SK-N-SH treated with all-trans-retinoic acid at 6 μM for 48 hours (cell line): ENCODE measurements at regions not wholly inside any gene's neighbourhood (a gene's known extent, or its start where the extent isn't known, plus 50 kb on each side); places are given as distances from the start of the nearest gene placed in this dataset.

Experiments
- ATAC-seq: fragments of 200-7000 bp; cut with Tn5 transposase; 3 replicates; pipeline ENCODE4 v1.9.1; 2020; ENCODE audit warnings: mild to moderate bottlenecking, moderate library complexity
- ARNTL ChIP-seq: fragments of 450-650 bp; formaldehyde crosslinking; IDR thresholded peaks from 2 replicates; pipeline ENCODE4 v1.5.0; 2020; ENCODE audit warnings: low read depth, mild to moderate bottlenecking, moderate library complexity, borderline replicate concordance
- BACH2 ChIP-seq: fragments of 250-450 bp; sonication (Bioruptor Pico); IDR thresholded peaks from 2 replicates; pipeline ENCODE4 v1.9.0; 2021; ENCODE audit warnings: mild to moderate bottlenecking, borderline replicate concordance
- CSDC2 ChIP-seq: fragments of 250-450 bp; sonication (Bioruptor Pico); IDR thresholded peaks from 2 replicates; pipeline ENCODE4 v1.5.0; 2020; ENCODE audit warnings: mild to moderate bottlenecking, moderate library complexity
- ESRRG ChIP-seq: fragments of 250-450 bp; sonication (Bioruptor Pico); IDR thresholded peaks from 2 replicates; pipeline ENCODE4 v1.6.1; 2021; ENCODE audit warnings: mild to moderate bottlenecking
- GLIS3 ChIP-seq: fragments of 250-450 bp; sonication (Bioruptor Pico); IDR thresholded peaks from 2 replicates; pipeline ENCODE4 v1.5.0; 2020; ENCODE audit warnings: mild to moderate bottlenecking, moderate library complexity
- ISL1 ChIP-seq: fragments of 250-450 bp; sonication (Bioruptor Pico); IDR thresholded peaks from 2 replicates; pipeline ENCODE4 v2.1.2; 2022; ENCODE audit warnings: mild to moderate bottlenecking, moderate library complexity
- OSR1 ChIP-seq: fragments of 250-450 bp; sonication (Bioruptor Pico); IDR thresholded peaks from 2 replicates; pipeline ENCODE4 v1.8.0; 2022; ENCODE audit warnings: moderate library complexity, mild to moderate bottlenecking, inconsistent platforms
- PPARA ChIP-seq: fragments of 250-450 bp; sonication (Bioruptor Pico); IDR thresholded peaks from 2 replicates; pipeline ENCODE4 v1.5.0; 2020; ENCODE audit warnings: mild to moderate bottlenecking, borderline replicate concordance
- RARB ChIP-seq: fragments of 250-450 bp; sonication (Bioruptor Pico); IDR thresholded peaks from 2 replicates; pipeline ENCODE4 v1.8.0; 2021; ENCODE audit warnings: mild to moderate bottlenecking, moderate library complexity
- SNAI2 ChIP-seq: fragments of 250-450 bp; sonication (Bioruptor Pico); IDR thresholded peaks from 2 replicates; pipeline ENCODE4 v1.5.0; 2020; ENCODE audit warnings: mild to moderate bottlenecking, moderate library complexity
- TCF4 ChIP-seq: fragments of 250-450 bp; sonication (Bioruptor Pico); IDR thresholded peaks from 2 replicates; pipeline ENCODE4 v1.8.0; 2021; ENCODE audit warnings: mild to moderate bottlenecking, moderate library complexity, borderline replicate concordance
- TOX ChIP-seq: fragments of 250-450 bp; sonication (Bioruptor Pico); IDR thresholded peaks from 2 replicates; pipeline ENCODE4 v1.8.0; 2021; ENCODE audit warnings: mild to moderate bottlenecking, moderate library complexity, borderline replicate concordance
- ZC3H10 ChIP-seq: fragments of 250-450 bp; sonication (Bioruptor Pico); IDR thresholded peaks from 2 replicates; pipeline ENCODE4 v1.5.1; 2021; ENCODE audit warnings: mild to moderate bottlenecking, moderate library complexity
- ZFP3 ChIP-seq: fragments of 250-450 bp; sonication (Bioruptor Pico); IDR thresholded peaks from 2 replicates; pipeline ENCODE4 v1.5.0; 2020; ENCODE audit warnings: mild to moderate bottlenecking, moderate library complexity
- ZFP30 ChIP-seq: fragments of 450-650 bp; formaldehyde crosslinking; IDR thresholded peaks from 2 replicates; pipeline ENCODE4 v1.5.0; 2022; ENCODE audit warnings: mild to moderate bottlenecking, moderate library complexity
- ZNF565 ChIP-seq: fragments of 450-650 bp; formaldehyde crosslinking; conservative IDR thresholded peaks from 2 replicates; pipeline ENCODE4 v1.5.0; 2020; ENCODE audit warnings: low read depth, mild to moderate bottlenecking, moderate library complexity
- ZNF70 ChIP-seq: fragments of 450-650 bp; formaldehyde crosslinking; IDR thresholded peaks from 2 replicates; pipeline ENCODE4 v1.5.0; 2020; ENCODE audit warnings: mild to moderate bottlenecking, moderate library complexity
- ZNF8 ChIP-seq: fragments of 450-650 bp; formaldehyde crosslinking; IDR thresholded peaks from 2 replicates; pipeline ENCODE4 v1.5.0; 2020; ENCODE audit warnings: mild to moderate bottlenecking, moderate library complexity
- TF ChIP-seq, protein P1 (sequence below): fragments of 250-450 bp; sonication (Bioruptor Pico); IDR thresholded peaks from 2 replicates; pipeline ENCODE4 v1.8.0; 2021; ENCODE audit warnings: low read depth, mild to moderate bottlenecking, moderate library complexity, borderline replicate concordance
- TF ChIP-seq, protein P2 (sequence below): fragments of 250-450 bp; sonication (Bioruptor Pico); IDR thresholded peaks from 2 replicates; pipeline ENCODE4 v1.5.1; 2020; ENCODE audit warnings: low read depth, mild to moderate bottlenecking, moderate library complexity
- TF ChIP-seq, protein P3 (sequence below): fragments of 250-450 bp; sonication (Bioruptor Pico); IDR thresholded peaks from 2 replicates; pipeline ENCODE4 v1.5.1; 2021; ENCODE audit warnings: mild to moderate bottlenecking, moderate library complexity
- TF ChIP-seq, protein P4 (sequence below): fragments of 250-450 bp; sonication (Bioruptor Pico); IDR thresholded peaks from 2 replicates; pipeline ENCODE4 v1.5.0; 2020; ENCODE audit warnings: mild to moderate bottlenecking, moderate library complexity

DNA sequence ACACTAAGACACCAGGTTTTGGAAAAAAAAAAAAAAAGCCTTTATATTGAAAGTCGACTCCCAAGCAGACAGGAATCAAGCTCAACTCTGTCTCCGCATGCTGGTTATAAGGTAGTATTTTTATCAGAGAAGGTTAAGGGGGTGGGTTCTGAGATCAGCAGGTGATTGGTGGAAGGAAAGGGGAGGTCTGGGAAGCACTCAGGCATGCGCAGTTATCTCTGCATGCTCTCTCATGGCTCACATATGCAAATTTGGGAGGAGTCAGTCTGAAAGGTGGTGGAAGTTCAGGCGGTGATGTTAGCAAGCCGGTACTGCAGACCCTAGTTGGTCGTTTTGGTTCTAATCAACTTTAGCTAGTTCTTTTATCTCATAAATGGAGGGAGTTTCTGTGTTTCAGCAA, 357.6 kb upstream of the C16orf82 start:
- TF ChIP-seq, protein P1, sequence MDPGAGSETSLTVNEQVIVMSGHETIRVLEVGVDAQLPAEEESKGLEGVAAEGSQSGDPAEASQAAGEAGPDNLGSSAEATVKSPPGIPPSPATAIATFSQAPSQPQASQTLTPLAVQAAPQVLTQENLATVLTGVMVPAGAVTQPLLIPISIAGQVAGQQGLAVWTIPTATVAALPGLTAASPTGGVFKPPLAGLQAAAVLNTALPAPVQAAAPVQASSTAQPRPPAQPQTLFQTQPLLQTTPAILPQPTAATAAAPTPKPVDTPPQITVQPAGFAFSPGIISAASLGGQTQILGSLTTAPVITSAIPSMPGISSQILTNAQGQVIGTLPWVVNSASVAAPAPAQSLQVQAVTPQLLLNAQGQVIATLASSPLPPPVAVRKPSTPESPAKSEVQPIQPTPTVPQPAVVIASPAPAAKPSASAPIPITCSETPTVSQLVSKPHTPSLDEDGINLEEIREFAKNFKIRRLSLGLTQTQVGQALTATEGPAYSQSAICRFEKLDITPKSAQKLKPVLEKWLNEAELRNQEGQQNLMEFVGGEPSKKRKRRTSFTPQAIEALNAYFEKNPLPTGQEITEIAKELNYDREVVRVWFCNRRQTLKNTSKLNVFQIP (CRISPR knock-in tag): no peak
- TF ChIP-seq ARNTL (no peak), ESRRG (CRISPR knock-in tag) (no peak), BACH2 (CRISPR knock-in tag) (no peak), OSR1 (CRISPR knock-in tag) (no peak), ISL1 (no peak), SNAI2 (CRISPR knock-in tag) (no peak), GLIS3 (CRISPR knock-in tag) (no peak), TOX (no peak), ZNF565 (CRISPR knock-in tag) (no peak), RARB (no peak)
- TF ChIP-seq, protein P2, sequence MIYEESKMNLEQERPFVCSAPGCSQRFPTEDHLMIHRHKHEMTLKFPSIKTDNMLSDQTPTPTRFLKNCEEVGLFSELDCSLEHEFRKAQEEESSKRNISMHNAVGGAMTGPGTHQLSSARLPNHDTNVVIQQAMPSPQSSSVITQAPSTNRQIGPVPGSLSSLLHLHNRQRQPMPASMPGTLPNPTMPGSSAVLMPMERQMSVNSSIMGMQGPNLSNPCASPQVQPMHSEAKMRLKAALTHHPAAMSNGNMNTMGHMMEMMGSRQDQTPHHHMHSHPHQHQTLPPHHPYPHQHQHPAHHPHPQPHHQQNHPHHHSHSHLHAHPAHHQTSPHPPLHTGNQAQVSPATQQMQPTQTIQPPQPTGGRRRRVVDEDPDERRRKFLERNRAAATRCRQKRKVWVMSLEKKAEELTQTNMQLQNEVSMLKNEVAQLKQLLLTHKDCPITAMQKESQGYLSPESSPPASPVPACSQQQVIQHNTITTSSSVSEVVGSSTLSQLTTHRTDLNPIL (CRISPR knock-in tag): no peak
- TF ChIP-seq, protein P3, sequence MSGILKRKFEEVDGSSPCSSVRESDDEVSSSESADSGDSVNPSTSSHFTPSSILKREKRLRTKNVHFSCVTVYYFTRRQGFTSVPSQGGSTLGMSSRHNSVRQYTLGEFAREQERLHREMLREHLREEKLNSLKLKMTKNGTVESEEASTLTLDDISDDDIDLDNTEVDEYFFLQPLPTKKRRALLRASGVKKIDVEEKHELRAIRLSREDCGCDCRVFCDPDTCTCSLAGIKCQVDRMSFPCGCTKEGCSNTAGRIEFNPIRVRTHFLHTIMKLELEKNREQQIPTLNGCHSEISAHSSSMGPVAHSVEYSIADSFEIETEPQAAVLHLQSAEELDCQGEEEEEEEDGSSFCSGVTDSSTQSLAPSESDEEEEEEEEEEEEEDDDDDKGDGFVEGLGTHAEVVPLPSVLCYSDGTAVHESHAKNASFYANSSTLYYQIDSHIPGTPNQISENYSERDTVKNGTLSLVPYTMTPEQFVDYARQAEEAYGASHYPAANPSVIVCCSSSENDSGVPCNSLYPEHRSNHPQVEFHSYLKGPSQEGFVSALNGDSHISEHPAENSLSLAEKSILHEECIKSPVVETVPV (CRISPR knock-in tag): no peak
- TF ChIP-seq, all 23 proteins: peak for 0
- ATAC-seq: no peak

DNA sequence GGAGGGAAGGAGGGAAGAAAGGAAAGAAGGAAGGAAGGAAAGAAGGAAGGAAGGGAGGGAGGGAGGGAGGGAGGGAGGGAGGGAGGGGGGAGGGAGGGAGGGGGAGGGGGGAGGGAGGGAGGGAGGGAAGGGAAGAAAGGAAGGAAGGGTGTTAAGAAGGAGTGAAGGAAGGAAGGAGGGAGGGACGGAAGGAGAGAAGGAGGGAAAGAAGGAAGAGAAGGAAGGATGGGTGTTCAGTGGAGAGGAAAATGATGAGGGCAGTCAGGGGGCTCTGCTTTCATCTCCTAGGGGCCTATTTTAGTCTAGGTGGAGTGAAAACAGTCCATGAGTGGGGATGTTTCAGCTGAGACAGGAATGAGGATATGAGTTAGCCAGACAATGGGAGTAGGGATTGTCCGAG, 357.0 kb upstream of the C16orf82 start:
- ATAC-seq: no peak

DNA sequence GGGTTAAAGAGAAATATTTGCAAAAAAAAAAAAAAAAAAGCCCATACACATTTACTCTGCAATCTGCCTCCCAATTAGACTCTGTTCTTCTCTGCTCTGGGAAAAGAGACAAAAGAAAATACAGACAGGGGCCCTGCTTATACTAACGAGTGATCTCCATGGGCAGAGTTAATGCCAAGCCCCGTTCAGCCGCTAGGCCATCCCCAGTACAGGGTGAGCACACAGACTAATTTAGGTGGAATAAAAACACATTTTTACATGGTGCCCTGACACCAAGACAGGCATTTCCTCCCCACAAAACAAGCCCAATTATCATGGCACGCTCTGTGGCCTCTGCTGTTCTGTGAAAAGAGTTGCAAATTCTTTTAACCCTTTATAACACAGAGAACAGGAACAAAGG, 356.3 kb upstream of the C16orf82 start:
- TF ChIP-seq ZNF70 (CRISPR knock-in tag) (no peak), ISL1 (no peak), SNAI2 (CRISPR knock-in tag) (no peak), CSDC2 (CRISPR knock-in tag) (no peak), RARB (no peak), ZNF8 (CRISPR knock-in tag) (no peak), ZFP3 (CRISPR knock-in tag) (no peak), ZFP30 (no peak), ZC3H10 (CRISPR knock-in tag) (no peak), TCF4 (CRISPR knock-in tag) (no peak), ARNTL (no peak), ZNF565 (CRISPR knock-in tag) (no peak), BACH2 (CRISPR knock-in tag) (no peak), PPARA (CRISPR knock-in tag) (no peak)
- TF ChIP-seq, protein P1 (CRISPR knock-in tag): no peak
- TF ChIP-seq, protein P2 (CRISPR knock-in tag): no peak
- TF ChIP-seq, protein P4, sequence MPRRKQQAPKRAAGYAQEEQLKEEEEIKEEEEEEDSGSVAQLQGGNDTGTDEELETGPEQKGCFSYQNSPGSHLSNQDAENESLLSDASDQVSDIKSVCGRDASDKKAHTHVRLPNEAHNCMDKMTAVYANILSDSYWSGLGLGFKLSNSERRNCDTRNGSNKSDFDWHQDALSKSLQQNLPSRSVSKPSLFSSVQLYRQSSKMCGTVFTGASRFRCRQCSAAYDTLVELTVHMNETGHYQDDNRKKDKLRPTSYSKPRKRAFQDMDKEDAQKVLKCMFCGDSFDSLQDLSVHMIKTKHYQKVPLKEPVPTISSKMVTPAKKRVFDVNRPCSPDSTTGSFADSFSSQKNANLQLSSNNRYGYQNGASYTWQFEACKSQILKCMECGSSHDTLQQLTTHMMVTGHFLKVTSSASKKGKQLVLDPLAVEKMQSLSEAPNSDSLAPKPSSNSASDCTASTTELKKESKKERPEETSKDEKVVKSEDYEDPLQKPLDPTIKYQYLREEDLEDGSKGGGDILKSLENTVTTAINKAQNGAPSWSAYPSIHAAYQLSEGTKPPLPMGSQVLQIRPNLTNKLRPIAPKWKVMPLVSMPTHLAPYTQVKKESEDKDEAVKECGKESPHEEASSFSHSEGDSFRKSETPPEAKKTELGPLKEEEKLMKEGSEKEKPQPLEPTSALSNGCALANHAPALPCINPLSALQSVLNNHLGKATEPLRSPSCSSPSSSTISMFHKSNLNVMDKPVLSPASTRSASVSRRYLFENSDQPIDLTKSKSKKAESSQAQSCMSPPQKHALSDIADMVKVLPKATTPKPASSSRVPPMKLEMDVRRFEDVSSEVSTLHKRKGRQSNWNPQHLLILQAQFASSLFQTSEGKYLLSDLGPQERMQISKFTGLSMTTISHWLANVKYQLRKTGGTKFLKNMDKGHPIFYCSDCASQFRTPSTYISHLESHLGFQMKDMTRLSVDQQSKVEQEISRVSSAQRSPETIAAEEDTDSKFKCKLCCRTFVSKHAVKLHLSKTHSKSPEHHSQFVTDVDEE (CRISPR knock-in tag): no peak
- no peak for ATAC-seq

More for the DNA sequence above, 357.0 kb upstream of the C16orf82 start:
- TF ChIP-seq ZNF8 (CRISPR knock-in tag): no peak
- TF ChIP-seq TCF4 (CRISPR knock-in tag): no peak
- TF ChIP-seq ZNF70 (CRISPR knock-in tag): no peak
- TF ChIP-seq ARNTL: no peak
- TF ChIP-seq, protein P4 (CRISPR knock-in tag): no peak
- TF ChIP-seq ISL1: no peak
- no peak for TF ChIP-seq GLIS3 (CRISPR knock-in tag)
- TF ChIP-seq CSDC2 (CRISPR knock-in tag): no peak
- TF ChIP-seq, all 23 proteins: peak for 0
